SKM-1 treated with dmso at 0.1 percent for 144 hours (cell line): ENCODE measurements at regions not wholly inside any gene's neighbourhood (a gene's known extent, or its start where the extent isn't known, plus 50 kb on each side); places are given as distances from the start of the nearest gene placed in this dataset.
"Not testable (repeated sequence)": the region's sequence is repeated elsewhere in the genome, so short reads cannot be mapped to it uniquely, and the experiment has no call there.

Experiments
- DNase-seq: peaks from one replicate; lab custom pipeline; 2025; ENCODE audit not compliant: unreplicated experiment; lab: John Stamatoyannopoulos, UW

GRCh38 chr10:4181621-4182049 lies 396.6 kb upstream of the KLF6 start:
- DNase-seq, result no peak

- DNase-seq, result no peak
These were observed 396.1 kb upstream of the KLF6 start for GRCh38 chr10:4181081-4181480.

GRCh38 chr10:4177791-4178190 lies 392.8 kb upstream of the KLF6 start:
- no peak for DNase-seq

GRCh38 chr10:4176500-4177281 lies 391.7 kb upstream of the KLF6 start:
- DNase-seq, result no peak

GRCh38 chr10:4174197-4174596 lies 389.2 kb upstream of the KLF6 start:
- DNase-seq, result no peak

- no peak for DNase-seq
These were observed 385.8 kb upstream of the KLF6 start for GRCh38 chr10:4170633-4171314.

GRCh38 chr10:4170181-4170580 lies 385.2 kb upstream of the KLF6 start:
- no peak for DNase-seq

GRCh38 chr10:4169448-4169847 lies 384.4 kb upstream of the KLF6 start:
- DNase-seq, result no peak

GRCh38 chr10:4167216-4167615 lies 382.2 kb upstream of the KLF6 start:
- no peak for DNase-seq

GRCh38 chr10:4162571-4163286 lies 377.7 kb upstream of the KLF6 start:
- DNase-seq, result no peak

GRCh38 chr10:4159173-4159572 lies 374.2 kb upstream of the KLF6 start:
- no peak for DNase-seq

- no peak for DNase-seq
These were observed 369.2 kb upstream of the KLF6 start for GRCh38 chr10:4154191-4154715.

- no peak for DNase-seq
These were observed 366.5 kb upstream of the KLF6 start for GRCh38 chr10:4151466-4151865.

GRCh38 chr10:4150676-4151075 lies 365.7 kb upstream of the KLF6 start:
- DNase-seq, result no peak

- not testable (repeated sequence) for DNase-seq
These were observed 364.5 kb upstream of the KLF6 start for GRCh38 chr10:4149460-4149859.

GRCh38 chr10:4147245-4147644 lies 362.2 kb upstream of the KLF6 start:
- DNase-seq, result no peak

GRCh38 chr10:4144817-4145216 lies 359.8 kb upstream of the KLF6 start:
- DNase-seq, result no peak

GRCh38 chr10:4141471-4141870 lies 356.5 kb upstream of the KLF6 start:
- DNase-seq, result no peak

- DNase-seq, result no peak
These were observed 353.2 kb upstream of the KLF6 start for GRCh38 chr10:4138146-4138721.

GRCh38 chr10:4137299-4137698 lies 352.3 kb upstream of the KLF6 start:
- no peak for DNase-seq

- DNase-seq, result peak; percentile 19
These were observed 351.1 kb upstream of the KLF6 start for GRCh38 chr10:4136121-4136520.
